Pancreas (tissue), 10 donors: ENCODE measurements at regions not wholly inside any gene's neighbourhood (a gene's known extent, or its start where the extent isn't known, plus 50 kb on each side); places are given as distances from the start of the nearest gene placed in this dataset.

Source experiments
- ATAC-seq, 4 donors: fragments of 200-7000 bp; cut with Tn5 transposase; one replicate each; pipeline versions ENCODE4 v1.8.0 to v1.9.1; 2020; ENCODE audit warnings: mild to moderate bottlenecking in 4 of 4, moderate library complexity in 4 of 4
- DNase-seq, 6 donors: peaks; one replicate each; pipeline ENCODE4 v3.0.0-alpha.2; 2020
- FAIRE-seq: peaks from 2 replicates; lab custom pipeline; 2012; peaks lifted over from hg19 to GRCh38; lab: Jason Lieb, UNC
- H3K27ac ChIP-seq, 4 donors: fragments of 200-600 bp; sonication (generic); 1 replicate in 3 of 4; 2 replicates in 1 of 4; pipeline versions ENCODE4 v1.5.0 to v1.8.0; 2020
- H3K27me3 ChIP-seq, 4 donors: fragments of 200-600 bp; one replicate each; pipeline ENCODE4 v1.8.0; 2021
- H3K36me3 ChIP-seq, 3 donors: fragments of 200-600 bp; sonication (generic) in 1 of 3; one replicate each; pipeline versions ENCODE4 v1.5.0 to v1.8.0; 2020 to 2021
- H3K4me1 ChIP-seq, 3 donors: fragments of 200-600 bp; one replicate each; pipeline ENCODE4 v1.8.0; 2021
- H3K4me3 ChIP-seq, 4 donors: fragments of 200-600 bp; sonication (generic) in 2 of 4; one replicate each; pipeline versions ENCODE4 v1.5.0 to v1.8.0; 2020 to 2021
- H3K9me3 ChIP-seq, 4 donors: fragments of 200-600 bp; one replicate each; pipeline ENCODE4 v1.8.0; 2021
- CTCF ChIP-seq, 4 donors: fragments of 200-600 bp; sonication (generic) in 3 of 4; IDR thresholded peaks; one replicate each; pipeline versions ENCODE4 v1.5.0 to v1.8.0; 2021; ENCODE audit warnings: antibody characterized with exemption in 4 of 4
- WGBS, 2 donors: extraction: QIAGEN DNeasy Blood & Tissue Kit; methylation state at CpG; one replicate each; pipeline ENCODE4 v1.1.7; 2013; 5-methylcytosine and 5-hydroxymethylcytosine counted together
- intact Hi-C, 3 donors: fragments of 100-400 bp; cut with DNase I; formaldehyde crosslinking; loops; one replicate each; pipeline versions ENCODE4 v1.11.1 to v1.14.2; 2022
- donor health status: healthy with polysubstance abuse.
- donor health status: DM: no; HTN: no; CAD: no; lungs with moderate emphysema.
- donor health status: DM: no; HTN: no; CAD: no.
- donor health status: control.
- donor health status: control.
- donor health status: Bipolar disorder and iron deficiency.
- donor health status: DM: yes; HTN: yes; CAD: no.
- donor health status: DM: no; HTN: no; CAD: no.
- donor health status: DM: no; HTN: no; CAD: no.
- donor health status: DM: yes; HTN: yes; CAD: no.

GRCh38 chr1:115173151-115173550 lies 83.8 kb upstream of the TSPAN2 start:
- ATAC-seq (no peak), DNase-seq (no peak), FAIRE-seq (no peak)
- no peaks in the 10 kb centered on the region for H3K27me3 ChIP-seq
- no peaks in the 10 kb centered on the region for H3K36me3 ChIP-seq
- no peak overlapping the region for H3K27ac ChIP-seq
- H3K9me3 ChIP-seq = no peaks in the 10 kb centered on the region
- no peaks in the 10 kb centered on the region for H3K4me1 ChIP-seq
- H3K4me3 ChIP-seq = no peak overlapping the region
- WGBS, 2 donors = 85 to 97% methylated on average over 1 of the region's 1 CpG
- TF ChIP-seq CTCF (IDR thresholded peaks at IDR 0.05) = no peak
- intact Hi-C loops = no loop called here

- no peak overlapping the region for H3K27ac ChIP-seq
- no peaks in the 10 kb centered on the region for H3K27me3 ChIP-seq
- H3K9me3 ChIP-seq = no peaks in the 10 kb centered on the region
- ATAC-seq (no peak), FAIRE-seq (no peak), DNase-seq (no peak)
- no peak overlapping the region for H3K4me3 ChIP-seq
- no peak for TF ChIP-seq CTCF (IDR thresholded peaks at IDR 0.05)
- no peaks in the 10 kb centered on the region for H3K4me1 ChIP-seq
- WGBS, 2 donors = 61 to 72% methylated on average over 2 of the region's 2 CpGs
- H3K36me3 ChIP-seq = no peaks in the 10 kb centered on the region
- intact Hi-C loops = no loop called here
Observed at GRCh38 chr1:115172270-115172669, 83.0 kb upstream of the TSPAN2 start.

- H3K9me3 ChIP-seq = no peaks in the 10 kb centered on the region
- ATAC-seq = peak in 1 of 4 donors; percentile 37
- DNase-seq = no peak
- no peak overlapping the region for H3K27ac ChIP-seq
- intact Hi-C loops = no loop called here
- no peaks in the 10 kb centered on the region for H3K36me3 ChIP-seq
- no peaks in the 10 kb centered on the region for H3K4me1 ChIP-seq
- no peak for FAIRE-seq
- WGBS, 2 donors = 93 to 100% methylated on average over 2 of the region's 2 CpGs
- H3K4me3 ChIP-seq = no peak overlapping the region
- no peaks in the 10 kb centered on the region for H3K27me3 ChIP-seq
- no peak for TF ChIP-seq CTCF (IDR thresholded peaks at IDR 0.05)
Observed at GRCh38 chr1:115170961-115171392, 81.7 kb upstream of the TSPAN2 start.

GRCh38 chr1:115170377-115170776 lies 81.1 kb upstream of the TSPAN2 start:
- intact Hi-C loops = no loop called here
- 82 to 87% methylated on average over 1 of the region's 1 CpG for WGBS, 2 donors
- no peaks in the 10 kb centered on the region for H3K9me3 ChIP-seq
- no peaks in the 10 kb centered on the region for H3K4me1 ChIP-seq
- H3K36me3 ChIP-seq = no peaks in the 10 kb centered on the region
- DNase-seq (no peak), FAIRE-seq (no peak), ATAC-seq (no peak)
- H3K27ac ChIP-seq = no peak overlapping the region
- no peak overlapping the region for H3K4me3 ChIP-seq
- no peak for TF ChIP-seq CTCF (IDR thresholded peaks at IDR 0.05)
- H3K27me3 ChIP-seq = no peaks in the 10 kb centered on the region

- no peak for DNase-seq
- FAIRE-seq = no peak
- TF ChIP-seq CTCF (IDR thresholded peaks at IDR 0.05) = no peak
- Histone ChIP-seq H3K36me3 (no peaks in the 10 kb centered on the region), H3K27ac (no peak overlapping the region), H3K4me1 (no peaks in the 10 kb centered on the region), H3K9me3 (no peaks in the 10 kb centered on the region), H3K4me3 (no peak overlapping the region), H3K27me3 (no peaks in the 10 kb centered on the region)
- WGBS, 2 donors = 88 to 89% methylated on average over 4 of the region's 4 CpGs
- intact Hi-C loops = no loop called here
- ATAC-seq = no peak
Observed at GRCh38 chr1:115168026-115168425, 78.7 kb upstream of the TSPAN2 start.
